ENCODE measurements at regions not wholly inside any gene's neighbourhood (a gene's known extent, or its start where the extent isn't known, plus 50 kb on each side); places are given as distances from the start of the nearest gene placed in this dataset.

DNA sequence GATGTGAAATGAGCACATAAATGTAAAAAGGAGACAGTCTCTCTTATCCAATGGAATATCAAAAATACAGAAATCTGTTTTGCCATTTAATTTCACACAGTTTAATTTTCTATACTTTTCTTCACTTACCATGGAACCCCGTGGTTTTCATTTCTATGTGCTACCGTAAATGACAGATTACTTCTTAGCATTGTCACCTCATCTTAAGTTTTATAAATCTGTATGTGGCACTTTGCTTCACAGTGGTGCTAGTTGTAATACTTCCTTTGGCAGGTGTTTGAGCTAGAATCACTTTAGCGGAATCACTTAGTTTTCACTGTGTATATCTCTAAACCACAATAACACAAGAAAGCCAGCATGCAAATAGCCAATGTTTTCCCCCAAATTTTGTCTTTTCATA, 781.9 kb upstream of the MGAT4C start:
- TF ChIP-seq, protein P1, sequence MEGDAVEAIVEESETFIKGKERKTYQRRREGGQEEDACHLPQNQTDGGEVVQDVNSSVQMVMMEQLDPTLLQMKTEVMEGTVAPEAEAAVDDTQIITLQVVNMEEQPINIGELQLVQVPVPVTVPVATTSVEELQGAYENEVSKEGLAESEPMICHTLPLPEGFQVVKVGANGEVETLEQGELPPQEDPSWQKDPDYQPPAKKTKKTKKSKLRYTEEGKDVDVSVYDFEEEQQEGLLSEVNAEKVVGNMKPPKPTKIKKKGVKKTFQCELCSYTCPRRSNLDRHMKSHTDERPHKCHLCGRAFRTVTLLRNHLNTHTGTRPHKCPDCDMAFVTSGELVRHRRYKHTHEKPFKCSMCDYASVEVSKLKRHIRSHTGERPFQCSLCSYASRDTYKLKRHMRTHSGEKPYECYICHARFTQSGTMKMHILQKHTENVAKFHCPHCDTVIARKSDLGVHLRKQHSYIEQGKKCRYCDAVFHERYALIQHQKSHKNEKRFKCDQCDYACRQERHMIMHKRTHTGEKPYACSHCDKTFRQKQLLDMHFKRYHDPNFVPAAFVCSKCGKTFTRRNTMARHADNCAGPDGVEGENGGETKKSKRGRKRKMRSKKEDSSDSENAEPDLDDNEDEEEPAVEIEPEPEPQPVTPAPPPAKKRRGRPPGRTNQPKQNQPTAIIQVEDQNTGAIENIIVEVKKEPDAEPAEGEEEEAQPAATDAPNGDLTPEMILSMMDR (IDR thresholded peaks at IDR 0.05): no peak
- no peak overlapping the region for H3K27ac ChIP-seq
- no peak for DNase-seq (ENCODE audit: low spot score)
- H3K4me3 ChIP-seq: no peak overlapping the region

DNA sequence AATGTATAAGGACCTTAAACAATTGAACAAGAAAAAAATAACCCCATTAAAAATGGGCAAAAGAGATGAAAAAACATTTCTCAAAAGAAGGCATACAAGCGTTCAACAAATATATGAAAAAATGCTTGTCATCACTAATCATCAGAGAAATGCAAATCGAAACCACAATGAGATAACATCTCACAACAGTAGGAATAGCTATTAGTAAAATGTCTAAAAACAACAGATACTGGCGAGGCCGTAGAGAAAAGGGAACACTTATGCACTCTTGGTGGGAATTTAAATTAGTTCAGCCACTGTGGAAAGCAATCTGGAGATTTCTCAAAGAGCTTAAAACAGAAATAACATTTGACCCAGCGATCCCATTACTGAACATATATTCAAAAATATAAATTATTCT, 769.8 kb upstream of the MGAT4C start:
- no peak overlapping the region for H3K4me3 ChIP-seq
- TF ChIP-seq, protein P1 (IDR thresholded peaks at IDR 0.05): no peak
- H3K27ac ChIP-seq: no peak overlapping the region
- DNase-seq (ENCODE audit: low spot score): no peak

DNA sequence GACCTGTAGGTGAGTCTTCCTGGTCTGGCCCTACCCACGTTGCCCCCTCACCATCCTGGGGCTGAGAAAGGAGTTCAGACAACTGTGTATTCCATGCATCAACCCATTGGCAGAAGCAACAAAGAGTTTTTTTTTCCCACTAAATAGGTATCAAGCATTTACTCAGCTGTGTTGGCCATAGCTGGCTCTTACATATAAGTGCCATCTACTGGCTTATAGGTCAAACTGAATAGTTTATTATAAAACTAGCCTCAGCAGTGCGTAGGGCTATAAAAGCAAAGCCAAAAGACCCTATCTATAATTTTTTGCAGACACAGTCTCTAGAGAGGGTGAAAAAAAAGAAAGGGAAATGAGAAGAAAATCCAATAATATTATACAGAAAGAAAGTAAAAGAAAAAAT, 765.2 kb upstream of the MGAT4C start:
- TF ChIP-seq, protein P1 (IDR thresholded peaks at IDR 0.05): no peak
- Histone ChIP-seq H3K27ac (no peak overlapping the region), H3K4me3 (no peak overlapping the region)
- no peak for DNase-seq (ENCODE audit: low spot score)

DNA sequence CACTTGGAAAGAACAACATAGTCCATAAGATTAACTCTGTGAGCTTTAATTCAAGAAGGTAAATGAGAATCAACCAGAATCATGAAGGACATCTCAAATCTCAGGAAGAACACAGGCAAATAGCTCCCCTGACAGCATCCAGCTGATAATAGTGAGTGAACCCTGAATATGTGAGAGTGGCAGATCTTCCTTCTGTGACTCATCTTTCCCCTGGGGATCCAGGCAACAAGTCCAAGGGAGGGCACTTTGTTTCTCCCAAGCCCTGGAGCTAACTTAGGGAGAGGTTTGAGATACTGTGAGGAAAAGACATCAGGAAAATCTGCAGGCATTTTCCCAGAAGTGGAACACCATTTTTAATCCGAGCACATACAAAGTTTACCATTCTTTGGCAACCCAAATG, 763.9 kb upstream of the MGAT4C start:
- no peak overlapping the region for H3K4me3 ChIP-seq
- TF ChIP-seq, protein P1 (IDR thresholded peaks at IDR 0.05): no peak
- H3K27ac ChIP-seq: no peak overlapping the region
- no peak for DNase-seq (ENCODE audit: low spot score)

DNA sequence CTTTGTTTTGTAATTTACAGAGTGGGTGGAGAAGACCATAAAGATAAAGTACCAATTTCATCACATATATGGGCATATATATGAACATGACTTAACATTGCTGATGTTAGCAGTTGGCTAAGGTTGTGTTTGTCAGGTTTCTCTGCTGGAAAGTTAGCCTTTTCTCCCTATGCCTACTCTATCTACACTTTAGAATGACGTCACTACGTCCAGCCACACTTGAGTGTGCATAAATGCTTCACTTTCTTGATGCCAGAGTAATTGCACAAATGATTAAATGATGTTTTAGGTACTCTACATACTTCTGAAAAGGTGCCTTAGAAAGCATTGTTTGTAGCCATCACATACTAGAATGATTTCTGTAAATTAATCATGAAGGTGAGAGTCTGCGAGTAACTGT, 759.2 kb upstream of the MGAT4C start:
- TF ChIP-seq, protein P1 (IDR thresholded peaks at IDR 0.05): no peak
- no peak overlapping the region for H3K4me3 ChIP-seq
- no peak for DNase-seq (ENCODE audit: low spot score)
- no peak overlapping the region for H3K27ac ChIP-seq

DNA sequence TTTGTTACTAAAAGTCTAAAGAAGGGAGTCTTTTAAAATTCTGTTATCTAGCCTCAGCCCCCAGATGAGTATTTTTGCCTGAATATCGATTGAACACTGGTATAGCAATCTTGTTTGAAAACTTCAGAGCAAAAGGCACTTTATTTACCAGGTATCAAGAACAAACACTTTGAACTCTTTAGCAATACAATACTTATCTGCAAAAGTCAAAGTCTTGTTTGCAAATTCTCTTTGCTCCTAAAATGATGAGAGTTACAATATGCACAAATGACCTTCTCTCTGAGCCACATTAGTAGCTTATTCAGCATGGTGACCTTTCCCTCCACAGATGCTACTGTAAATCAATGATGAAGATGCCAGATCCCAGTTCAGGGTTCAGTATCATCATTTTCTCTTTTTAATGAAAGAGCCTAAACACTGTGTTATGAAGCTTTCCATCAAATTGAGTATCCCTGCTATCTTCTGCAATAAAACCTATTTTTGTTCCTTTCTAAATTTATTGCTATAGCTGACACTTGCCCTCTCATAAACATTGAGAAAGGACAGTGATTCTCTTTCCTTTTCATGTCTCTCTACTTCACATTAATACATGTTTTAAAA, 752.7 kb upstream of the MGAT4C start:
- Histone ChIP-seq H3K27ac (no peak overlapping the region), H3K4me3 (no peak overlapping the region)
- TF ChIP-seq, protein P1 (IDR thresholded peaks at IDR 0.05): no peak
- no peak for DNase-seq (ENCODE audit: low spot score)

DNA sequence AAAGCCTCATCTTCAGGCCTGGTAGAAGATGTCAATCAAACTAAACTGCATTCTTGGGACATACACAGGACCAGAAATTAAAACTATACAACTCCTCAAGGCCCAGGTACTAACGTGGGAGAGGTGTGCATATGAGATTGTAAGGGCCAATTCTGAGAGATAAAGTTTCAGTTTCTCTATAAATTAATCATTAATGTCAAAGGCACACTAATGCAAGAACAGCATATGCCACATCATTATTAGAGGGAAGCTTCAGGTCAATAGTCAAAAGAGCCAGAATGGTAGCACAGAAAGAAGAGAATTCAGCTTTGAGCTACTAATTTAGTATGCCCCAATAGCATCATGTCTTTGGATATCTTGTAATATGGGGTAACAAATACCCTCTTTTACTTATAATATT, 744.9 kb upstream of the MGAT4C start:
- TF ChIP-seq, protein P1 (IDR thresholded peaks at IDR 0.05): no peak
- Histone ChIP-seq H3K4me3 (no peak overlapping the region), H3K27ac (no peak overlapping the region)
- no peak for DNase-seq (ENCODE audit: low spot score)

All from coronary artery (tissue), 2 donors.